Fibroblast of lung (primary cell): ENCODE measurements at regions not wholly inside any gene's neighbourhood (a gene's known extent, or its start where the extent isn't known, plus 50 kb on each side); places are given as distances from the start of the nearest gene placed in this dataset.

ENCODE experiments used
- DNase-seq, 2 donors: peaks; one replicate each; pipeline versions ENCODE4 v3.0.0 to v3.0.0-alpha.2; 2010; ENCODE audit warnings: low read depth in 2 of 2
- H2AFZ ChIP-seq: 2 replicates; pipeline ENCODE4 v1.5.1; 2012; ENCODE audit warnings: low read length, control low read depth, inconsistent platforms
- H3K27ac ChIP-seq: 2 replicates; pipeline ENCODE4 v1.5.1; 2011; ENCODE audit warnings: low read length, control low read depth; ENCODE audit not compliant: insufficient read depth
- H3K27me3 ChIP-seq: 2 replicates; pipeline ENCODE4 v1.5.1; 2011; ENCODE audit warnings: mild to moderate bottlenecking, low read length; ENCODE audit not compliant: control insufficient read depth, insufficient read depth
- H3K36me3 ChIP-seq: 2 replicates; pipeline ENCODE4 v1.5.1; 2011; ENCODE audit warnings: low read length; ENCODE audit not compliant: control insufficient read depth, insufficient read depth
- H3K4me1 ChIP-seq: 2 replicates; pipeline ENCODE4 v1.5.1; 2011; ENCODE audit warnings: low read length; ENCODE audit not compliant: control insufficient read depth, insufficient read depth; ENCODE audit errors: extremely low read depth
- H3K4me2 ChIP-seq: 2 replicates; pipeline ENCODE4 v1.5.1; 2011; ENCODE audit warnings: low read length, control low read depth; ENCODE audit not compliant: insufficient read depth; ENCODE audit errors: extremely low read depth
- H3K4me3 ChIP-seq, 4 experiments: fragments of 200-600 bp in 1 of 4; sonication (generic) in 1 of 4; replicated peaks in 1 of 4; 2 replicates each; pipeline ENCODE4 v1.5.1; 2011 to 2016; ENCODE audit warnings: low read length in 4 of 4, low read depth in 3 of 4, mild to moderate bottlenecking in 3 of 4, control low read depth in 2 of 4, inconsistent platforms in 1 of 4, mixed read lengths in 1 of 4; ENCODE audit not compliant: insufficient read depth in 1 of 4; ENCODE audit errors: control extremely low read depth in 1 of 4
- H3K79me2 ChIP-seq: 2 replicates; pipeline ENCODE4 v1.5.1; 2012; ENCODE audit warnings: mild to moderate bottlenecking, low read length, inconsistent platforms; ENCODE audit not compliant: control insufficient read depth, insufficient read depth
- H3K9ac ChIP-seq: 2 replicates; pipeline ENCODE4 v1.5.1; 2011; ENCODE audit warnings: mild to moderate bottlenecking, low read length, control low read depth; ENCODE audit not compliant: insufficient read depth
- H3K9me3 ChIP-seq: 2 replicates; pipeline ENCODE4 v1.5.1; 2012; ENCODE audit warnings: low read depth, low read length; ENCODE audit not compliant: control insufficient read depth, insufficient read depth
- H4K20me1 ChIP-seq: 2 replicates; pipeline ENCODE4 v1.5.1; 2011; ENCODE audit warnings: low read length; ENCODE audit not compliant: control insufficient read depth, insufficient read depth; ENCODE audit errors: extremely low read depth
- EZH2 ChIP-seq: IDR thresholded peaks from 2 replicates; pipeline ENCODE4 v1.5.1; 2012; ENCODE audit warnings: low read length, control low read depth, mild to moderate bottlenecking; ENCODE audit errors: missing control alignments
- TF ChIP-seq, protein P1 (sequence below), 2 donors: IDR thresholded peaks in 1 of 2; conservative IDR thresholded peaks in 1 of 2; 1 replicate in 1 of 2; 2 replicates in 1 of 2; pipeline ENCODE4 v1.5.1; 2011 to 2012; ENCODE audit warnings: low read length in 2 of 2, control low read depth in 1 of 2, inconsistent platforms in 1 of 2, low read depth in 1 of 2, mild to moderate bottlenecking in 1 of 2

DNA sequence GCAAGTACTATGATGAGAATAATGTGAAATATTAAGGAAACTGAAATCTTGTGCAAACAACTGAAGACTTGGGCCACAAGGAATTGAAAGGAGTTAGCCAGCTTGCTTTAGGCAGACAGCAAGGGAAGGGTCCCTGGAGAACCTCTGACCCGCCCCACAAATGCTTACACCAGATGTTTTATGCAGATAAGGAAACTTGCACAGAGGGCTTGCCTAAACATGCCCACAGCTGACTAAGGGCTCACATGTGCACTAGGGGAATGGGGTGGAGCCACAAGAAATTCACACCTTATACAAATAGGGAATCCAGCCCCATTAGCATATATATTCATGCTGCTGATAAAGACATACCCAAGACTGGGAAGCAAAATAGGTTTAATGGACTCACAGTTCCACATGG, 86.1 kb upstream of the CYYR1 start:
- TF ChIP-seq, protein P1, sequence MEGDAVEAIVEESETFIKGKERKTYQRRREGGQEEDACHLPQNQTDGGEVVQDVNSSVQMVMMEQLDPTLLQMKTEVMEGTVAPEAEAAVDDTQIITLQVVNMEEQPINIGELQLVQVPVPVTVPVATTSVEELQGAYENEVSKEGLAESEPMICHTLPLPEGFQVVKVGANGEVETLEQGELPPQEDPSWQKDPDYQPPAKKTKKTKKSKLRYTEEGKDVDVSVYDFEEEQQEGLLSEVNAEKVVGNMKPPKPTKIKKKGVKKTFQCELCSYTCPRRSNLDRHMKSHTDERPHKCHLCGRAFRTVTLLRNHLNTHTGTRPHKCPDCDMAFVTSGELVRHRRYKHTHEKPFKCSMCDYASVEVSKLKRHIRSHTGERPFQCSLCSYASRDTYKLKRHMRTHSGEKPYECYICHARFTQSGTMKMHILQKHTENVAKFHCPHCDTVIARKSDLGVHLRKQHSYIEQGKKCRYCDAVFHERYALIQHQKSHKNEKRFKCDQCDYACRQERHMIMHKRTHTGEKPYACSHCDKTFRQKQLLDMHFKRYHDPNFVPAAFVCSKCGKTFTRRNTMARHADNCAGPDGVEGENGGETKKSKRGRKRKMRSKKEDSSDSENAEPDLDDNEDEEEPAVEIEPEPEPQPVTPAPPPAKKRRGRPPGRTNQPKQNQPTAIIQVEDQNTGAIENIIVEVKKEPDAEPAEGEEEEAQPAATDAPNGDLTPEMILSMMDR (conservative IDR thresholded peaks at IDR 0.05 in 1 of 2, IDR thresholded peaks at IDR 0.05 in 1 of 2; ENCODE audit: low read depth in 1 of 2, low read length in 2 of 2): no peak
- TF ChIP-seq EZH2: no peak
- no peak overlapping the region for H3K4me3 ChIP-seq
- no peak overlapping the region for H2AFZ ChIP-seq
- no peak overlapping the region for H3K27ac ChIP-seq
- H3K9ac ChIP-seq: no peak overlapping the region
- no peaks in the 10 kb centered on the region for H4K20me1 ChIP-seq
- peak in 1 of 2 donors; percentile 40 for DNase-seq
- no peaks in the 10 kb centered on the region for H3K79me2 ChIP-seq
- H3K36me3 ChIP-seq: no peaks in the 10 kb centered on the region
- no peaks in the 10 kb centered on the region for H3K27me3 ChIP-seq
- no peak overlapping the region for H3K4me2 ChIP-seq
- H3K9me3 ChIP-seq: no peaks in the 10 kb centered on the region
- no peaks in the 10 kb centered on the region for H3K4me1 ChIP-seq

DNA sequence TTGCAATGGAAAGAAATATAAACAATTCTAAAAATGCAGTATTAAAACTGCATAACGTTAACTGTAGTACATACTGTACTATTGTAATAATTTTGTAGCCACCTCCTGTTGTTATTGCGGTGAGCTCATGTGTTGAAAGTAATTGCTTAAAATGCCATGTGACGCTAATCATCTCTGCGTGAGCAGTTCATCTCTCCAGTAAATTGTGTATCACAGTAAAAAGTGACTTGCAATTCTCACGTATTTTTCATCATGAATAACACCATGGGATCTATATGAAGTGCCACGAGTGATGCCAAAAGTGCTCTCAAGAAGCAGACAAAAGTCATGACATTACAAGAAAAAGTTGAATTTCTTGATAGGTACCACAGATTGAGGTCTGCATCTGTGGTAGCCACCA, 82.4 kb upstream of the CYYR1 start:
- Histone ChIP-seq H3K4me1 (no peaks in the 10 kb centered on the region), H3K9me3 (no peaks in the 10 kb centered on the region), H3K4me2 (no peak overlapping the region), H3K27ac (no peak overlapping the region), H3K36me3 (no peaks in the 10 kb centered on the region), H2AFZ (no peak overlapping the region), H3K9ac (no peak overlapping the region), H3K79me2 (no peaks in the 10 kb centered on the region), H3K27me3 (no peaks in the 10 kb centered on the region), H3K4me3 (no peak overlapping the region), H4K20me1 (no peaks in the 10 kb centered on the region)
- TF ChIP-seq, protein P1 (conservative IDR thresholded peaks at IDR 0.05 in 1 of 2, IDR thresholded peaks at IDR 0.05 in 1 of 2; ENCODE audit: low read depth in 1 of 2, low read length in 2 of 2): no peak
- TF ChIP-seq EZH2: no peak
- DNase-seq: no peak

DNA sequence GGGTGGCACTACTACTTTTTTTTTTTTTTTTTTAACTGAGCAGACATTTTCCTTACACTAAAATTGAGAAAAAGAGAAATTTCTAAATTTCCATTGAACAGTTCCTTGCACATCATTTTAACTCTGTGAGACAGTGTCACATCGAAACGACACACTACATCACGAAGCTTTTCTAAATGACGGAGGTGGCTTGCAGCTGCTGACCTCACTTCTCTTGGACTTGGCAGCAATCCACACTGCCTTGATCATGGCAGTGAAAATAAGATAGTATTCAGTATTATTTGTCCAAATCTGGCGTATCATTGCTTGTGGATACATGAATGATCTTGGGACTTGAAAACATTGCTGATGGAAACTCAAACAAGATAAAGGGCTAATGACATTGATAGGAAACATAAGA, 80.3 kb upstream of the CYYR1 start:
- Histone ChIP-seq H3K27ac (no peak overlapping the region), H3K79me2 (no peaks in the 10 kb centered on the region), H4K20me1 (no peaks in the 10 kb centered on the region), H3K4me1 (no peaks in the 10 kb centered on the region), H3K27me3 (no peaks in the 10 kb centered on the region), H3K9ac (no peak overlapping the region), H2AFZ (no peak overlapping the region), H3K9me3 (no peaks in the 10 kb centered on the region), H3K36me3 (no peaks in the 10 kb centered on the region), H3K4me2 (no peak overlapping the region), H3K4me3 (no peak overlapping the region)
- TF ChIP-seq, protein P1 (conservative IDR thresholded peaks at IDR 0.05 in 1 of 2, IDR thresholded peaks at IDR 0.05 in 1 of 2; ENCODE audit: low read depth in 1 of 2, low read length in 2 of 2): no peak
- no peak for TF ChIP-seq EZH2
- peak in 1 of 2 donors; percentile 24 for DNase-seq
